Neural progenitor cell (in vitro differentiated cells): ENCODE measurements at regions not wholly inside any gene's neighbourhood (a gene's known extent, or its start where the extent isn't known, plus 50 kb on each side); places are given as distances from the start of the nearest gene placed in this dataset.

Experiments
- CTCF ChIP-seq: fragments of 200-600 bp; sonication (generic); IDR thresholded peaks from 2 replicates; pipeline ENCODE4 v1.5.1; 2017; ENCODE audit warnings: antibody characterized with exemption, mild to moderate bottlenecking
- EZH2 ChIP-seq: fragments of 200-600 bp; sonication (generic); IDR thresholded peaks from 2 replicates; pipeline ENCODE4 v1.6.1; 2017; ENCODE audit warnings: antibody characterized with exemption, mild to moderate bottlenecking, moderate library complexity
- EZH2phosphoT487 ChIP-seq: fragments of 200-600 bp; sonication (generic); IDR thresholded peaks from 2 replicates; pipeline ENCODE4 v1.6.1; 2017; ENCODE audit warnings: antibody characterized with exemption

GRCh38 chr18:26696308-26696707 lies 148.0 kb upstream of the KCTD1 start:
- TF ChIP-seq EZH2 (no peak), CTCF (no peak), EZH2phosphoT487 (no peak)
